ENCODE measurements at regions not wholly inside any gene's neighbourhood (a gene's known extent, or its start where the extent isn't known, plus 50 kb on each side); places are given as distances from the start of the nearest gene placed in this dataset.
"Not testable (repeated sequence)": the region's sequence is repeated elsewhere in the genome, so short reads cannot be mapped to it uniquely, and the experiment has no call there.

DNA sequence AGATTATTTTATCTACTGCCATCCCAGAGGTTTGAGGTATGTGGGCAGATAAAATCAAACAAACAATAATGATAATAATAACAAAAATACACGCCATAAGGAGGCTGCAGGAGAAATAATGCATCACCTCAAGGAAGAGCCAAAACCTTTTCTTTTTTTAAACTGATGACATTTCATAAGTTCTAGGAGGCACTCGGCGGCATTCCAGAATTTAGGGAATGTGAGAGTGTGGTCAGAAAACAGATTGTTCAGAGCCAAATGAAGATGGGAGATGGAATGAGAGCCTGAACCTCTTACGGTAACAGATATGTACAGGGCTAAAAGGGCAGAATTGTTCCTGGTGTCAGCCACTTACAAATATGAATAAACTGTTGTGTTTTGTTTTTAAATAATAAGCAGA lies 615.0 kb upstream of the CHD1 start:
- no peaks in the 10 kb centered on the region for H3K36me3 ChIP-seq (ENCODE audit: control insufficient read depth in 2 of 2, insufficient read depth in 2 of 2, low read length in 2 of 2)
- H3K9ac ChIP-seq (ENCODE audit: low read length in 2 of 2): no peak overlapping the region
- H3K27ac ChIP-seq (ENCODE audit: low read length): no peak overlapping the region
- H3K9me3 ChIP-seq (ENCODE audit: control insufficient read depth in 2 of 2, low read length in 2 of 2): no peaks in the 10 kb centered on the region
- H3K4me1 ChIP-seq (ENCODE audit: control insufficient read depth, insufficient read depth, low read length): no peaks in the 10 kb centered on the region
- H3K27me3 ChIP-seq (ENCODE audit: control insufficient read depth in 1 of 2, insufficient read depth in 2 of 2, low read length in 2 of 2): no peaks in the 10 kb centered on the region
- no peak overlapping the region for H3K4me3 ChIP-seq (ENCODE audit: low read length in 2 of 2)

- H3K9ac ChIP-seq (ENCODE audit: low read length in 2 of 2); H3K36me3 ChIP-seq (ENCODE audit: control insufficient read depth in 2 of 2, insufficient read depth in 2 of 2, low read length in 2 of 2); H3K27ac ChIP-seq (ENCODE audit: low read length); H3K4me3 ChIP-seq (ENCODE audit: low read length in 2 of 2); H3K9me3 ChIP-seq (ENCODE audit: control insufficient read depth in 2 of 2, low read length in 2 of 2); H3K4me1 ChIP-seq (ENCODE audit: control insufficient read depth, insufficient read depth, low read length); H3K27me3 ChIP-seq (ENCODE audit: control insufficient read depth in 1 of 2, insufficient read depth in 2 of 2, low read length in 2 of 2): not testable (repeated sequence)
These were observed 605.4 kb upstream of the CHD1 start for GRCh38 chr5:99534241-99534640.

DNA sequence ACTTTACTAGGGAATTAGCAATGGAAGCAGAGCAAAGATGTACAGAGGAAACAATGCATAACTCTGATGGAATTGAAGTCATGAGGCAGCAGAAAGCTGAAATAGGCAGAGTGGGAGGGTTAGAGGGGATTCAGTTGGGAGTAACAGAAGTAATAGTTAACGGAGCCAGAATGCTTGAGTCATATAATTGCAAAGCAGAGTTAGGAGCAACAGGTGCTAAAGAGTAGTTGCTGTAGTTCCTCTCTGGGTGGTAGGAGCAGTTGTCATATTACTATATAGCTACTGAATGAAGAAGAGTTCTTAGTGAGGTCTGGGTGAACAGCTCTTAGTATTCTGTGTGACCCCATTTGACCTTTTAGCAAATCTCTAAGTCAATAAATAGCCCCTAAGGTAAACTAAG lies 592.9 kb upstream of the CHD1 start:
- H3K27ac ChIP-seq (ENCODE audit: low read length); H3K27me3 ChIP-seq (ENCODE audit: control insufficient read depth in 1 of 2, insufficient read depth in 2 of 2, low read length in 2 of 2); H3K36me3 ChIP-seq (ENCODE audit: control insufficient read depth in 2 of 2, insufficient read depth in 2 of 2, low read length in 2 of 2); H3K4me1 ChIP-seq (ENCODE audit: control insufficient read depth, insufficient read depth, low read length); H3K4me3 ChIP-seq (ENCODE audit: low read length in 2 of 2); H3K9me3 ChIP-seq (ENCODE audit: control insufficient read depth in 2 of 2, low read length in 2 of 2); H3K9ac ChIP-seq (ENCODE audit: low read length in 2 of 2): not testable (repeated sequence)

GRCh38 chr5:99515864-99516490 lies 587.2 kb upstream of the CHD1 start:
- not testable (repeated sequence) for H3K36me3 ChIP-seq (ENCODE audit: control insufficient read depth in 2 of 2, insufficient read depth in 2 of 2, low read length in 2 of 2); H3K9ac ChIP-seq (ENCODE audit: low read length in 2 of 2); H3K27ac ChIP-seq (ENCODE audit: low read length); H3K9me3 ChIP-seq (ENCODE audit: control insufficient read depth in 2 of 2, low read length in 2 of 2); H3K27me3 ChIP-seq (ENCODE audit: control insufficient read depth in 1 of 2, insufficient read depth in 2 of 2, low read length in 2 of 2); H3K4me1 ChIP-seq (ENCODE audit: control insufficient read depth, insufficient read depth, low read length); H3K4me3 ChIP-seq (ENCODE audit: low read length in 2 of 2)

- H3K9ac ChIP-seq (ENCODE audit: low read length in 2 of 2); H3K4me1 ChIP-seq (ENCODE audit: control insufficient read depth, insufficient read depth, low read length); H3K4me3 ChIP-seq (ENCODE audit: low read length in 2 of 2); H3K9me3 ChIP-seq (ENCODE audit: control insufficient read depth in 2 of 2, low read length in 2 of 2); H3K27ac ChIP-seq (ENCODE audit: low read length); H3K36me3 ChIP-seq (ENCODE audit: control insufficient read depth in 2 of 2, insufficient read depth in 2 of 2, low read length in 2 of 2); H3K27me3 ChIP-seq (ENCODE audit: control insufficient read depth in 1 of 2, insufficient read depth in 2 of 2, low read length in 2 of 2): not testable (repeated sequence)
These were observed 581.5 kb upstream of the CHD1 start for GRCh38 chr5:99510237-99510866.

GRCh38 chr5:99509064-99509463 lies 580.3 kb upstream of the CHD1 start:
- H3K27me3 ChIP-seq (ENCODE audit: control insufficient read depth in 1 of 2, insufficient read depth in 2 of 2, low read length in 2 of 2); H3K4me1 ChIP-seq (ENCODE audit: control insufficient read depth, insufficient read depth, low read length); H3K36me3 ChIP-seq (ENCODE audit: control insufficient read depth in 2 of 2, insufficient read depth in 2 of 2, low read length in 2 of 2); H3K9me3 ChIP-seq (ENCODE audit: control insufficient read depth in 2 of 2, low read length in 2 of 2); H3K4me3 ChIP-seq (ENCODE audit: low read length in 2 of 2); H3K27ac ChIP-seq (ENCODE audit: low read length); H3K9ac ChIP-seq (ENCODE audit: low read length in 2 of 2): not testable (repeated sequence)

DNA sequence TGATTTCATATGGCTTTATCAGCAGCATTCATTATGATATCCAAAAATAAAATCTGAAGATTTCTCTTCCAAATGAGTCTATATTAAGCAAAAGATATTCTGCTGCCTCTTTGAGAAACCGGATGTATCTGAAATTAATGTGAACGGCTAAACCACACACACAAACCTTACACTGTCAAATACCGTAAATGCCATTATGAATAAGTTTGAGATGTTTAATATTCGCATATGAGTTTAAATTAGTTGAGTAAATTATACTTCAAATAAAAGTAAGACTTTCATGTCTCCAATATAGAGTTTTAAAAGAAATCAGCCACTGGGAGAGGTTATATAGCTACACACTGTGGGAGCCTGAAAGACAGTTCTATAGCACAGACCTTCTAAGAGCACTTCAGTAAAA lies 566.6 kb upstream of the CHD1 start:
- not testable (repeated sequence) for H3K27me3 ChIP-seq (ENCODE audit: control insufficient read depth in 1 of 2, insufficient read depth in 2 of 2, low read length in 2 of 2); H3K4me1 ChIP-seq (ENCODE audit: control insufficient read depth, insufficient read depth, low read length); H3K4me3 ChIP-seq (ENCODE audit: low read length in 2 of 2); H3K36me3 ChIP-seq (ENCODE audit: control insufficient read depth in 2 of 2, insufficient read depth in 2 of 2, low read length in 2 of 2); H3K27ac ChIP-seq (ENCODE audit: low read length); H3K9ac ChIP-seq (ENCODE audit: low read length in 2 of 2); H3K9me3 ChIP-seq (ENCODE audit: control insufficient read depth in 2 of 2, low read length in 2 of 2)

DNA sequence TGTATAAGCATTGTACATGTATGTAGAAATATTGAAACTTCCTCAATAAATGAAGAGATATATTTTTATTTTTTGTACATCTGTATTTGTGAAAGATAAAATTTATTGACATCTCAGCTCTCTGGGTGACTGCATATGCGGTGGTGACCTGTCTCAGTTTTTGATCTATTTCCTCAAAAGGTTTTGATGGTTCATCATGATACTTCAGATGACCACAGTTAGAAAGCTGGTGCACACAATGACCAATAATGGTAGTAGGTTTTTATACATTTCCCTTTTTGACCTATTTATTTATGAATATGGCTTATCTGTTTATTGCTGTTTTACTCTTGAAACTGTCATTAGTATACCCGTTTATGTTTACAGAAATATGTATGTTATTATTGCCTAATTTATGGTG lies 549.6 kb upstream of the CHD1 start:
- not testable (repeated sequence) for H3K36me3 ChIP-seq (ENCODE audit: control insufficient read depth in 2 of 2, insufficient read depth in 2 of 2, low read length in 2 of 2); H3K4me1 ChIP-seq (ENCODE audit: control insufficient read depth, insufficient read depth, low read length); H3K9ac ChIP-seq (ENCODE audit: low read length in 2 of 2); H3K4me3 ChIP-seq (ENCODE audit: low read length in 2 of 2); H3K9me3 ChIP-seq (ENCODE audit: control insufficient read depth in 2 of 2, low read length in 2 of 2); H3K27me3 ChIP-seq (ENCODE audit: control insufficient read depth in 1 of 2, insufficient read depth in 2 of 2, low read length in 2 of 2); H3K27ac ChIP-seq (ENCODE audit: low read length)

DNA sequence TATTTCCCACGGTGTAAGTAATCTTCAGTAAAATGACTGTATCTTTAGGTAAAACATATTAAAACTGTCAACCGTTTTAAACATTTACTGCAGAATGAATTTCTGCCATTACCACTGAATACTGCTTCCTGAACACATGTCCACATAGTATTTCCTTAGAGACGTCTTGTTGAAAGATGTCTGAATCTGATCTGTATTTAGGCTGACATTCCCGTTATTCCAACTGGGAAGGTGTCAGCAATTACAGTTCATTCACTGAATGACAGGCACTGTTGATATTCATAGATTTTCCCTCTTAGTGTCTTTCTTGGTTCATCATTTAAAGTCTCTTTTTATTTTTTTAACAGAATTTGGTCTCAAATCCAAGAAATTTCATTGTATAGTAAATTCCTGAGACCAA lies 544.5 kb upstream of the CHD1 start:
- H3K27me3 ChIP-seq (ENCODE audit: control insufficient read depth in 1 of 2, insufficient read depth in 2 of 2, low read length in 2 of 2); H3K9me3 ChIP-seq (ENCODE audit: control insufficient read depth in 2 of 2, low read length in 2 of 2); H3K36me3 ChIP-seq (ENCODE audit: control insufficient read depth in 2 of 2, insufficient read depth in 2 of 2, low read length in 2 of 2); H3K4me1 ChIP-seq (ENCODE audit: control insufficient read depth, insufficient read depth, low read length); H3K9ac ChIP-seq (ENCODE audit: low read length in 2 of 2); H3K27ac ChIP-seq (ENCODE audit: low read length); H3K4me3 ChIP-seq (ENCODE audit: low read length in 2 of 2): not testable (repeated sequence)

DNA sequence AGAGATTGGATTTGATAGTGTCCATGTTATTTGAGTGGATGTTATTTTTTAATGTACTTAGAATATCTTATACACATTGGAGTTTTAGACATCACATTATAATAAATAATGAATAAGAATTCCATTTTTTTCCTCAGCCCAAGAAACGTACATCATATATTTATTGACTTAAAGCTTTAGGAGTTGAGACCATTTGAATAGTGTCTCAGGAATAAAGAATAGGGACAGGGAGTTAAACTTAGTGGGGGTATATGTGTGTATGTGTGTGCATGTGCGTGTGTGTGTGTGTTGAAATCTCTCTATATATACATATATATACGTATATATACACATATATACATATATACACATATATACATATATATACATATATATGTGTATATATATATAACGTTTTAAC lies 542.9 kb upstream of the CHD1 start:
- H3K4me3 ChIP-seq (ENCODE audit: low read length in 2 of 2); H3K27me3 ChIP-seq (ENCODE audit: control insufficient read depth in 1 of 2, insufficient read depth in 2 of 2, low read length in 2 of 2); H3K9me3 ChIP-seq (ENCODE audit: control insufficient read depth in 2 of 2, low read length in 2 of 2); H3K4me1 ChIP-seq (ENCODE audit: control insufficient read depth, insufficient read depth, low read length); H3K9ac ChIP-seq (ENCODE audit: low read length in 2 of 2); H3K36me3 ChIP-seq (ENCODE audit: control insufficient read depth in 2 of 2, insufficient read depth in 2 of 2, low read length in 2 of 2); H3K27ac ChIP-seq (ENCODE audit: low read length): not testable (repeated sequence)

DNA sequence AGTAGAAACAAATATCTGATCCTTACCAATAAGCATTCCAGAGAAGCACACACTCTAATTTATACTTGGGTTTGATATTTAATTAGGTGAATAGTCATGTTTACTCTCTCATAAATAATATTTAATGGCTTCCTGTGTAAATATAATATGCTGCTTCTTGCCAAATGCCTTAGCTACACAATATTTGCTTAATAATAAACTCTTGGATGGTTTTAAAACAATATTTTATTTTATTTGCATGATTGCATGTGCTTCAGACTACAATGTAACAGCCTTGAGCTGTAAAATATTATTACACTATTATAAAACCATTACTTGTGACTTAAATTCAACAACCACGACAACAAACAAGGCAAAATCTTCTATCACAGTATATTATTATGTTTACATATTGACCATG lies 542.4 kb upstream of the CHD1 start:
- H3K36me3 ChIP-seq (ENCODE audit: control insufficient read depth in 2 of 2, insufficient read depth in 2 of 2, low read length in 2 of 2); H3K27me3 ChIP-seq (ENCODE audit: control insufficient read depth in 1 of 2, insufficient read depth in 2 of 2, low read length in 2 of 2); H3K27ac ChIP-seq (ENCODE audit: low read length); H3K4me3 ChIP-seq (ENCODE audit: low read length in 2 of 2); H3K4me1 ChIP-seq (ENCODE audit: control insufficient read depth, insufficient read depth, low read length); H3K9me3 ChIP-seq (ENCODE audit: control insufficient read depth in 2 of 2, low read length in 2 of 2); H3K9ac ChIP-seq (ENCODE audit: low read length in 2 of 2): not testable (repeated sequence)

Measured in stomach smooth muscle (tissue), 2 donors.